ENCODE measurements at regions not wholly inside any gene's neighbourhood (a gene's known extent, or its start where the extent isn't known, plus 50 kb on each side); places are given as distances from the start of the nearest gene placed in this dataset.

DNA sequence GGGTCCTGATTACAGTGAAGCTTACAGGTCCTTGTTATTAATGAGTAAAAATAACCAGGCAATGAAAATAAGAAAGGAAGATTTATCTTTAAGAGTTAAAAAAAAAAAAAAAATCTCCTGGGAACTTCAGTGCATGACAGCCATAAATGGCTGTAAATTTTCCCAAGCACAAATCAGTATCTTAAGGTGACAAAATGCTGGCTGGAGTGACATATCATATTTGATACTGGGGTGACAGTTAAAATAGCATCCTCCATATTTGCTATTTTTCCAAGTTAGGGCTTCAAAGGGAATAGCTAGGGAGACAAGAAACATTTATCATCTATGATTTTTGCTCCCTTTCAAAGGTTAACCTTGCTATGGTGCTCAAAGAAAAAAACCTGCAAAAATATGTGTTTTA is 226.6 kb downstream of the PRDM2 start:
- no peak for DNase-seq

- DNase-seq, result no peak
These were observed 227.7 kb downstream of the PRDM2 start for GRCh38 chr1:13927736-13928135.

DNA sequence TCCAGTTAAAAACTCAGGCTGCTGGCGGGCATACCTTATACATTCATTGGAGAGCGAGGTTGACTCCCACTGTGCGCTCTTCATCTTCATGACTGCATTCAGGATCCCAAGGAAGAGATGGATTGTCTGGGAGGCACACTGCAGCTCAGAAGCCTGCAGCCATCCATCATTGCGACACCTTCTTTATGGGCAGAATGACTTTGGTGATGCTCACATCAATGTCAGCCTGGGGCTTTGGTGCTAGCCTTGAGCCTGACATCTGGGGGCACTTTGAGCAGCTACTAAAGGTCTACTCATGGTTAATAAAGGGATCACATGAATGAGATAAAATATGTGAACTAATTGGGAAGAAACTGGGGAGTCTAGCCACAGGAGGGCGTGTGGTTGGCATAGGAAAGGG is 229.3 kb downstream of the PRDM2 start:
- DNase-seq, result no peak

DNA sequence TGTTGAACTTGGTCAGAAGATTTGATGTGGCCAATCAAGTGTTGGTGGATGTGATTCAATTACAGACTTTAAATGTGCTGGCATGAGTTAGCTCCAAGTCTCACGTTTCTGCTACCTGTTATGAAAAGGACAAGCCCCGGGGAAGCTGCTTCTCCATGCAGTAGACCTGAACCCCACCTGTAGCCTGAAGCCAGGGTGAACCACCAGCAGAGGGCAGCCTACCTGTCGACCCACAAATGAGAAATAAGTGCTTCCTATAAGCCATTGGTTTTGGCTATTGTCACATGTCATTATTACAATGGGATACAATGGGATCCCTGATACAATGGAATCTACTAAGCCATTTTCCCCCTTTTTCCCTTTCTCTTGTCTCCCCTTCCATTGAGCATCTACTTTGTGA is 230.2 kb downstream of the PRDM2 start:
- peak; percentile 5 for DNase-seq

DNA sequence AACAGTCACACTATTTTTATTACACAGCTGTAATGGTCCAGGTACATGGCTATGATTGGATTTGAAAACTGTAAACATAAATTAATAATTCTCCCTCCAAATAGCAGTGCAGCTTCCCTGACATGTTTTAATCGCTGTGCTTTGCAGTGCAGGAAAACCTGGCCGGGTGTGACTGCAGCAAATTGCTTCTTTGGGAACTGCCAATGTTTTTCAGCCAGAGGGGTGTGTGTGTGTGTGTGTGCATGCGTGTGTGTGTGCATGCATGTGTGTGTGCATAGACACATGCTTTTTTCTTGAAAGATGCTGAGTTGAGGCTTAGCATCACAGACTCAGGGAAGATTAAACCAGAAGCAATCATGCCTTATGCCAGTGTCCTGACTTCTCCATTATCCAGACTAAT is 231.2 kb downstream of the PRDM2 start:
- DNase-seq, result no peak

- no peak for DNase-seq
These were observed 235.3 kb downstream of the PRDM2 start for GRCh38 chr1:13935336-13935735.

DNA sequence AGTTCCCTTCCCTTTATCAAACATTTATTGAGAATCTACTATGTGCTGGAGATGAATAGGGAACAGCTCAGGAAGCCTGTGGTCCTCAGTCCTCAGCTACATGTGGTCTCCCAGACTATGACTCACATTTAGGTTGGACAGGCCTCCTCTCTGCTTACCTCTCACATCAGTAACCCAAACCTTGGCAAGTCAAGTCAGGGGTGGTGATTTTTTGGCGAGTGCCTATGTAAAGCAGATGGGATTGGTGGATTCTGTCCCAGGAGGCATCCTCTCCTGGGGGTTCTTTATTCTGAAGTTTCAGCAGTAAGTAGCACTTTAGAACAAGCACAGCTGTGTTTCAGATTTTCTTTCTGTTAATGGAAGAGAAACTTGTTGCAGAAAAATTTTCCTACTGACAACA is 241.3 kb downstream of the PRDM2 start:
- no peak for DNase-seq

GRCh38 chr1:13943055-13943454 is 243.1 kb downstream of the PRDM2 start:
- DNase-seq, result no peak

- DNase-seq, result no peak
These were observed 245.9 kb downstream of the PRDM2 start for GRCh38 chr1:13945856-13946255.

DNA sequence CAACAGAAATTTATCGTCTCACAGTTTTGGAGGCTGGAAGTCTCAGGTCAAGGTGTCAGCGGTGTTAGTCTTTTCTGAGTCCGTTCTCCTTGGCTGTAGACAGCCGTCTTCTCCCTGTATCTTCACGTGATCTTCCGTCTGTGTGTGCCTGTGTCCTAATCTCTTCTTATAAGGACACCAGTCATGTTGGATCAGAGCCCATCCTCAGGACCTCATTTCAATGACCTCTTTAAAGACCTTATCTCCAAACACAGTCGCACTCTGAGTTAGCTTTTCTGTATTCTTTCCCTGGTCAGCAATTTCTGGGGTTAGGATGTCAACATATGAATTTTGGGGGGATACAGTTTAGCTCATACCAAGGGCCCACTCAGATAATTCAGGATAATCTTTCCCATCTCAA is 247.7 kb downstream of the PRDM2 start:
- DNase-seq, result no peak

DNA sequence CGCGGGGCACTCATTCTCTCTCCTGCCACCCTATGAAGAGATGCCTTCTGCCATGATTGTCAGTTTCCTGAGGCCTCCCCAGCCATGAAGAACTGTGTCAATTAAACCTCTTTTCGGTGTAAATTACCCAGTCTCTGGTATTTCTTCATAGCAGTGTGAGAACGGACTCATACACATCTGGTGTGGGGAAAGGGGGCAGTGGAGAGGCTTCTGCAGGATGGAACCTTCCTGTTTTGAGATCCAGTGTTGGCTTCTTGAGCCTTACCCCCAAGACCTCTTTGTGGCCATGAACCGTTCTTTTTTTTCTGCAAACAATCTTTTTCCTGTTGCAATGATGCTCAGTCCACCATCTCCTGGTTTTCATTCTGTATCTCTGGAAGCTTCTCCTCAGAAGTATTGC is 248.4 kb downstream of the PRDM2 start:
- no peak for DNase-seq

DNA sequence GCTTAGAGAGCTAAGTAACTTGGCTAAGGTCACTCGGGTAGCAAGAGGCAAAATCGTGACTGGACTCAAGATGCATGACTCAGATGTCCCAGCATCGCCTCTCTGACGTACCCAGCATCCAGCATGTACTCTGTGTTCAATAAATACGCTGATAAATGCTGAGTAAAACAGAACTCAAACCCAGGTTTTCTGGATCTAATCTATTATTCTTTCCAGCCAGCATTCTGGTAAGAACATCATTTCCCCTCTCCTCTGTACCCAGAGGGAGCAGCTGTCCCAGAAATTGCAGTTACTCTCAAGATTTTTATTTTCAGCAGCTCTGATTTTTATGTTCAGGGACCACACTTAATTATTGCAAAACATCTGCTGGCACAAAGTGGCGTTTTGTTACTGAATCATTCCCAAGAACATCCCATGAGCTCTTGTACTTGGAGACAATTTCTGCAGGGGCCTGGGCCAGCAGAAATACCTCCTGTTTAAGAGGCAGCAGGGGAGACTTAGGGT is 249.0 kb downstream of the PRDM2 start:
- no peak for DNase-seq

DNA sequence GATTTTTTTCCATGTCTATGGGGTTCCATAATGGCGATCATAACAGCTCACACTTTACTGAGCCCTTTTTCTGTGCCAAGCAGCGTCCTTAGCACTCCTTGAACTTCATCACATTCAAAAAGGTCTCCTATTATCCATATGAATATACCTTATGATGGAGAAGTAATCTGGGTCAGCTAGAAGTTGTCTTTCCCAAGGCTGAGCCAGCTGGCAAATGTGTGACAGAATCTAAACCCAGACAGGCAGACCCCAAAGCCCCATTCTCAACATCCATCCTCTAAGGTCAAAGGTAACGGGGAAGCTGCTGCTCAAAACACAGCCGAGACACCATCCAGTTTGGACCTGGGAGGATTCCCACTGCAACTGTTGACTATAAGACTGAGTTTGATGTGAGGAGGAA is 249.6 kb downstream of the PRDM2 start:
- no peak for DNase-seq

- DNase-seq, result no peak
These were observed 250.6 kb downstream of the PRDM2 start for GRCh38 chr1:13950637-13951036.

DNA sequence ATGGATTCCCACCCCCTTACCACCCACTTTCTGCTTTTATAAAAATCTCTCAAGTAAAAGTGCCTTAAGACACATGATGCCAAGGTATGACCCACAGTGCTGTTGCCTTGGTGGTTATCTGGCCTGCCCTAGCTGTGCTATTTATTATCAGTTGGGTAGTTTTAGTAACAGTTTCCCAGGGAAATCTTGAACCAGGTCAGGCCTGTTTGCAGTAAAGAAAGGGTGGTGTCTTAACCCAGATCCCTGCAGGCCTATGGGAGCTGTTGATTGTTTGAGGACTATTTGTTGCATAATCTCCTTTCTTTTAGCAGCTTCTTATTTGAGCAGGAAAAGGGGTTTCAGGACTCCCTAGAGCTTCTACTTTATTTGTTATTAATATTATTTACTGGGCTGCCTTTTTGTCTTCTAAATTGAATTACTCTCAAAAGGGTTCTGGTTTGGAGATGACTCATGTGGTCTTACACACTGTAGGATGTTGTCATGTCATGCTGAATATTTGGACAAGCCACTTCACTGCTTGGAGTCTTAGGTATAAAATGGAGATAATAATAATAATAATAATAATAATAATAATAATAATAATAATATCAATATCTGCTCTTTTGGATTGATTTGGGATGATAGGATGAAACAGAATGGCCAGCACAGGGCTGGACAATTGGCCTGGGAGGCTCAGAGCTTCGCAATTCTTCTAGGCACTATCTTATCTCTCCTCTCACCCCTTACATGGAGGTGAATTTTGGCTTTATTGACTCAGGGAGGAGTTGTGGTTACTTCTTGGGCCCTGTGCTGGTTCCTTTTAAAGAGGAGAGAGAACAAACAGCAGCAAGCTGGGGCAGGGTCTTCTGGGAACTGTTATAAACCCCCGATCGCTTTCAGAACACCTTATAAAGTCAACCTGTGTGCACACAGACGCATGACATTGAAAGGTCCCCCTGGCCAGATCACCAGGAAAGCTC is 252.1 kb downstream of the PRDM2 start:
- DNase-seq, result no peak

GRCh38 chr1:13952985-13953384 is 253.0 kb downstream of the PRDM2 start:
- DNase-seq, result no peak

- no peak for DNase-seq
These were observed 256.4 kb downstream of the PRDM2 start for GRCh38 chr1:13956393-13956792.

- peak; percentile 55 for DNase-seq
These were observed 260.5 kb downstream of the PRDM2 start for GRCh38 chr1:13960375-13960987.

- DNase-seq, result no peak
These were observed 264.8 kb downstream of the PRDM2 start for GRCh38 chr1:13964768-13965167.

DNA sequence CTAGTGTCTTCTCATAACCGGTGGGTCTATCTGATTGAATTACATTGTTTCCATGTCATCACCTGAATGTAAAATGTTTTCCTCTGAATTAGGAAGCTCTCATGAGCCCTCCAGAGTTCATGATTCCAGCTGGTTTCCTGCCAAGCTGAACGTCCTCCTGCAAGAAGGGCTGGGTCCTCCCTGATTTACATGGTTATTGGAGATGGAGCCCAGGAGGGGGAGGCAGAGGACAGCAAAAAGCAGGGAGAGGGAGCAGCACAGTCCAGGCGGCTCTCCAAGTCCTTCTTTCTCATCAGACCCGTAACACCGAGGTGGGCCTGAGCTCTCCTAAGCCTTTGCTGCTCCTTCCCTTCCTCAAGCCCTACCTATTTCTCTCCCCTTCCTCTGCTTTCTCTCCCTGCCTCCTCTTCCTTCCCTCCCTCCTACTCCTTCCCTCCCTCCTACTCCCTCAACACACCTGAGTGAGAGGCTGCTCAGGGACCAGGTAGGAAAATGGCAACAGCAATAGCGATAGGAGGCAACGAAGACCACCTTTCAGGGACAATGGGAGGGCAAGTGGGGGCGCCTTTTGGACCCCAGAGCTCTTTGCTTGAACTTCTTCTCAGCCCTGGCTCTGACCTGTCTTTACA is 265.9 kb downstream of the PRDM2 start:
- DNase-seq, result no peak

GRCh38 chr1:13967707-13968106 is 267.7 kb downstream of the PRDM2 start:
- no peak for DNase-seq

DNA sequence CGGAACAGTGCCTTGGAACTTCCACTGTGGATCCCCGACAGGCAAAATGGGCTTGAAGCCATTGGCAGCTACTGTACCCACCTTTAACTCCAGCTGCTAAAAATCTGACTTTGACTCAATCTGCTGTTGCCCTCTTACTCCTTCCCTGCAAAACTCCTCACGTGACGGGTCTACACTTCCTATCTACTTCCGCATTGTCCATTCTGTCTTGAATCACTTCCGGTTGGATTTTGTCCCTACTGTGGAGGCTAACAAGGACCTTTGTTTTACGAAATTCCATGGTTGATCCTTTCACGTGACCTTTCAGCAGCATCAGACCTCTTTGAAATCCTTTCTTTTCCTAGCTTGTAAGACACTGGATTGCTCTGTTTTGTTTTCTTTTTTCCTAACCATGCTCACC is 268.4 kb downstream of the PRDM2 start:
- no peak for DNase-seq

DNA sequence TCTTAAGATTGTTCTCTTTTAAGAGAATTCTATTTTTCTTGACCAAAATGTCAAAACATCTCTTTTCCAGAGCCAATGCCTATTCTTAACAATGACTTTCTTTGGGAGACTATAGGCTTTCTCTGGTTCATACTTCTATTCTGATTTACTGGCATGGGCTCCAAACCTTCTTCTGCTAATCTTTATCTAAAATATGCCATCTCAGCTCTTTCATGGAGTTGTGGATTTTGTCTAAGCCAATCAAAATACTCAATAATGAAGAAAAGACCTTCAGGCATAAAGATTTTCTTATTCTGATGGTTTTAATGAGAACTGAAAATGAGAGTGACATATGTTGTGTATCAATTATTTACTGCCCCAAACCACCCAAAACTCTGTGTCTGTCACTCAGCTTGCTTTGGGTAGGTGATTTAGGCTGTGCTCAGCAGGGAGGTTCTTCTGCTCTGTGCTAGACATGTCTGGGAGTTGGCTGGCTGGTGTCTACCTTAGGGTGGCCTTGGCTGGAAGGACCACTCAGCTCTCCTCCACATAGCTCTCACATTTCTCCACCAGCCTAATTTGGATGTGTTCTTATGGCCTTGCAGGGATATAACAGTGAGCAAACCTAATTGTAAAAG is 270.8 kb downstream of the PRDM2 start:
- DNase-seq, result no peak
